HS-27A (cell line): ENCODE measurements at regions not wholly inside any gene's neighbourhood (a gene's known extent, or its start where the extent isn't known, plus 50 kb on each side); places are given as distances from the start of the nearest gene placed in this dataset.
"Not testable (repeated sequence)": the region's sequence is repeated elsewhere in the genome, so short reads cannot be mapped to it uniquely, and the experiment has no call there.

ENCODE experiments used
- DNase-seq: peaks from one replicate; pipeline ENCODE4 v3.0.0-alpha.2; 2012; ENCODE audit warnings: low read depth, missing footprints

DNA sequence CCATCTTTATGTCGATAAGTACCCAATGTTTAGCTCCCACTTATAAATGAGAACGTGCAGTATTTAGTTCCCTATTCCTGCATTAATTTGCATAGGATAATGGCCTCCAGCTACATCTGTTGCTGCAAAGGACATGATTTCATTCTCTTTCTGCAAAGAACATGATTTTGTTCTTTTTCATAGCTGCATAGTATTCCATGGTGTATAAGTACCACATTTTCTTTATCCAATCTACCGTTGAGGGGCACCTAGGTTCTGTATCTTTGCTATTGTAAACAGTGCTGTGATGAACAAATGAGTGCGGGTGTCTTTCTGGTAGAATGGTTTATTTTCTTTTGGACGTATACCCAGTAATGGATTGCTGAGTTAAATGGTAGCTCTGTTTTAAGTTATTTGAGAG is 63.0 kb downstream of the HLX start:
- no peak for DNase-seq

DNA sequence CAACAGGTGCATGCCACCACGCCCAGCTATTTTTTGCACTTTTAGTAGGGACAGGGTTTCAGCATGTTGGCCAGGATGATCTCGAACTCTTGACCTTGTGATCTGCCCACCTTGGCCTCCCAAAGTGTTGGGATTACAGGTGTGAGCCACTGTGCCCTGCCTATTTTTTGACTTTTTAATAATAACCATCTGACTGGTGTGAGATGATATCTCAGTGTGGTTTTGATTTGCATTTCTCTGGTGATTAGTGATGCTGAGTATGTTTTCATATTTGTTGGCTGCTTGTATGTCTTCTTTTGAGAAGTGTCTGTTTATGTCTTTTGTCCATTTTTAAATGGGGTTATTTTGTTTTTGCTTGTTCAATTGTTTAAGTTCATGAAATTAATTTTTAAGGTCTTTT is 63.7 kb downstream of the HLX start:
- DNase-seq = not testable (repeated sequence)

DNA sequence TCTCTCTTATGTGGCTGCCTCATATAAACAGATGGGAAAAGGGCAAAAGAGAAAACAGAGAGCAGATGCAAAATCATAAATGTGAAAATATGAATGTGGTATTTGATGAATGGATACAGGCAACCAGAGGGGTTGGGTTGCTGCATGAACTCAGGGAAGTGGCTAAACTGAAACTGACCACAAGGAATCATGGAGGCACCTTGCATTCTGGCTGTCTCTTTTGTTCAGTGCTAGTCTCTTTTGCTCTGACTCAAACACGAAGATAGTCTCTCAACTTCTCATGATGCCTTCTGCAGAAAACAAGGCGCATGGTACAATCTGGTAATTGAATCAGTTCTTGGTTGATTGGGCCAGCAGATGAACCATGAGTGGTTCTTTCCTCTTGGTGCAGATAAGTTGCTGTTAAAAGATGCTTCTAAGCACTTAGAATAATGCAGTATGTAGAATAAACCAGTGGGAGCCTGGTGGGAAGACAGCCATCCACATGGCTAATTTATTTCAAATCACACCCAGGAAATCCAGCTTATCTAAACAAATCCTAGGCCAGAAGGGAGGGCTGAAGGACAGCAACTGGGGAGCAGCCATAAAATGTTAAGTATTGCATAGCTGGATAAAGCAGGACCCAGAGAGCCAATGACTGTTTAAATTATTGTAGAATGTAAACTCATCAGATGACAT is 64.2 kb downstream of the HLX start:
- DNase-seq = no peak

DNA sequence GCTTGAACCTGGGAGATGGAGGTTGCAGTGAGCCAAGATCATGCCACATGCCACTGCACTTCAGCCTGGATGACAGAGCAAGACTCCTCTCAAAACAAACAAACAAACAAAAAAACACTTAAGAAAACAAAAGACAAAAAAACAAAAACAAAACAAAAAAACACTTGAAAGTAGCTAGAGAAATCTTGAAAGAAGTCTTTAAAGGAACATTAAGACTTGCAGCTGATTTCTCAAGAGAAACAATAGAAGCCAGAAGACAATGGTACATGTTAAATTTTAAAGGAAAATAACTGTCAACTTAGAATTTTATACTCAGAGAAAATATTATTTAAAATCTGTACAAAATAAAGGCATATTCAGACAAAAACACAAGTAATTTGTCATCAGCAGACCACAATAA is 71.3 kb downstream of the HLX start:
- DNase-seq = no peak

DNA sequence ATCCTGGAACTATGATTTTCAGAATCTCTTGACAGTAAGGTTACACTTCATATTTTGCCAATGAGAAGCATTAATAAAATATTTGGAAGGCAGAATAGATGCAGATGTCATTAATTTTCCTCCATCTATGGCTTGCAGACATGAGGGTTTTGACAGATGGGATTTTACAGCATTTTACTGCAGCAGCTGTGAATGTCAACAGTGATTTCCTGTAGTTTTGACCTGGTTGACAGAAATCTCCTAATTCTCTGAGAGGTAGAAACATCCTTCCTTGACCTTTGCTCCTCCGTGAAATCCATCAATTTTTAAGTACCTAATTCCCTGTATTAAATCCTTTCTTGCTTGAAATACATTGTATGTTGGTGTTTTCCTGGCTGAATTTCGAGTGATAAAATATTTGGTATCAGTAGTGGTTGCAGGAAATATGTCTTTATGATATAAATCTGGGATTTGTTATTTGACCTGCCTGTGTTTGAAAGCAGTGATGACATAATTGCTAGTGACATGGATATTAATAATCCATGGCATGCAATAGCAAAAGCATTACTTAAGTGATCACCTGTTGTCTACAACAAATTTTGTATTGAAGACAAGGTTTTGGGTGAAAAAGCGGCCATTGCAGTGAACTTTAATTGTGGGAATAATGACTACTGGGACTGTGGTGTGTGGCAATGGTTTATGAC is 73.9 kb downstream of the HLX start:
- no peak for DNase-seq

DNA sequence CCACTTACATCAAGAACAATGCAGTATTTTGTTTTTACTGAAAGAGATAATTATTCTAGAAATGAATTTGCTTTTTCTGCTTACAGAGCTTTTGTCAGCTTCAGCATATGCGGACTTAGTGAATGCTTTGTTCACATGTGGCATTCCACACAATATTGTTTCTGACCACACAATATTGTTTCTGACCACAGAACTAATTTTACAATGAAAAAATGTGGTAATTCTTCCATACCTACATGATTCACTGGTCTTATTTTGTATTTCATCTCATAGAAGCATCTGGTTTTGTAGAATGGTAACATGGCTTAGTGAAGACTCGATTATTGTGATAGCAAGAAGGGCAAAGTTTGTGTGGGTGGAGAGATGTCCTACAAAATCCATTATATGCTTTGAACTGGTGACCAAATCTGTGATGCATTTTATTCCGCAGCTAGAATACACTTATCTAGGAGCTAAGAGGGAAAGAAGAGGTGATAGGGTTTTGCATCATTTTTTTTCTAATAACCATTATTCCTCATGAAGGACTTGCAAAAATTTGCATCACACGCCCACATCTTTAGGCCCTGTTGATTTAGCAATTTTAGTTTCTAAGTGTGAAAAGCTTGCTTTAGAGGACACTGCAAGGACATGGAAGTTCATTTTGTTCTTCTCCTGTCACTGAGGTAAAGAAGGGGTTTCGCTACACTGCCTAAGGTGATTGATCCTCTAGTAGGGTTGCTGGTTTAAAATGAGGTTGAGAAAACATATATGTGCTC is 75.3 kb downstream of the HLX start:
- no peak for DNase-seq

DNA sequence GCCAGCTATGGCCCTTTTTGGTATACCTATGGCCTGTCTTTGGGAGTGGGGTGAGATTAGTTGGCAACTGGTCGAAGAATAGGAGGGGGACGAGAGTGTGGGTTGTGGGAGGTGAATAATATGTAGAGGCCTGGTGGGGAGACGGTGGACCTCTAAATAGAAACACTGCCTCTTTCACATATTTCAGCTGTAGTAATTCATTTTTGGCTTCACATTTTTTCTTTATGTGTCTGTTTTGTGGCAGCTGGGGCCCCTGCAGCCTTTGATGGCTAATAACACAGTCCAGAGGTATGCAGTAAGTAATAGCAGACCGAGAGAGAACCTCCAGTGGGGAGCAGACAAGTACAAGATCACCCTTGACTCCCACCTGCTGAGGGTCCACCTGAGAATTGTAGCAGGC is 75.9 kb downstream of the HLX start:
- no peak for DNase-seq

DNA sequence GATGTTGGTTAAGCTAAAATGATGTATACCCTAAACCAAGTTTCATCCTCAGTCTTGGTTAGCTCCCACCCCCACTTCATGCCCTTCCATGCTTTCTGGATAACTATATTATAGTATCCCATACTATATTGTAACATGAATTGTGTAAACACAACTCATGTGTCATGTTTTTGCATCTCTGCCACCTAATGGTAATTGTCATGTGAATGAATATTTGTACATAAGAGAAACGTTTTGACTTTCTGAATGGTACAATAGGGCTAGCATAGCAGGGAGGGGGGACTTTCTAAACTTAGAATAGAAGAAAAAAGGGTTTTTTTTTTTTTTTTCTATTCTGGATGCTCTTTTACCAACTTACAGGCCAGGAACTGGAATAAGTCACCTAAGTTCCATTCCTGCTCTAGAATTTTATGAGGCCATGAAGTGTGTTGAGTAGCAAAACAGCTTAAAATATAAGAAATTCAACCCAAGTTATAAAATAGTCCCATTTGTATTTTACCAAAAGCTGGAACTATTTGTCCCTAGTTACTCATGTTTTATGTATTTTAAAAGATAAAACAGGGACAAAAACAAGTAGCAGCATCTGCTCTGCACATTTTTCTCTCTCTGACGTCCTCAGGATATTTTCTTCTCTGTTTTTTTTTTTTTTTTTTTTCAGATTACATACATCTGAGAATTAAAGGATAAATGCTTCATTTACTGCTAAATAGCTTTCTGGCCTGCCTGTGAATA is 77.4 kb downstream of the HLX start:
- DNase-seq = no peak

DNA sequence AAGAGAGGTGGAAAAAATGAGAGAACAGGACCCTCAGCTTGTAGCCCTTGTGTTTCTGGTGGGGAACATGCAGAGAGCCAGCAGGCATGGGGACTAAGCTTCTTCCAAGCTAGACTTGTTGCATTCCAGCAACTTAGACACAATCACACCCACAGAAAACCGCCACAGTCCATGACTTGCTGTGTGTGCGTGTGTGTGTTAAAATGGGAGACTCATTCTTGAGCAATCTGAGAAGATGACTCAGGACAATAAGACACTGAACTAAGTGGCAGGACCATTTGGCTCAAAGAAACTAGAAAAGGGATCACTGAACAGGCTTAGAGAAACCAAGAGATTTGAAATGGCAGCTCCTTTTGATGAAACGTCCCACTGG is 78.0 kb downstream of the HLX start:
- peak; percentile 63 for DNase-seq

DNA sequence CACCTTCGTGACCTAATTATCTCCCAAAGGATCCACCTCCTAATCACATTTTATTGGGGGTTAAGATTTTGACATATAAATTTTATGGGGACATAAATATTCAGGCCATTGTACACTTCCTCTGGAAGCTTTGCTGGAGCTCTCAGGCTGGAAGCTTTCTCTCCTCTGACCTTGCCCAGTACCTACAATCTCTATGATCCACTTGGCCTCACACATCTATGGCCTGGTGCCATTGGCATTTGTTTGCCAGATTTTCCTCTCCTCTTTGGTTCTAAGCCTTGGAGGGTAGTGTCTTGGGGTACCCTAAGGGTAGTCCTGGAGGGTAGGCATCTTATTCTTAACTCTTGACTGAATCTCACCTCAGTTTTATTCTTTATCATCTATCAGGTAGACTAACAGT is 79.0 kb downstream of the HLX start:
- no peak for DNase-seq

DNA sequence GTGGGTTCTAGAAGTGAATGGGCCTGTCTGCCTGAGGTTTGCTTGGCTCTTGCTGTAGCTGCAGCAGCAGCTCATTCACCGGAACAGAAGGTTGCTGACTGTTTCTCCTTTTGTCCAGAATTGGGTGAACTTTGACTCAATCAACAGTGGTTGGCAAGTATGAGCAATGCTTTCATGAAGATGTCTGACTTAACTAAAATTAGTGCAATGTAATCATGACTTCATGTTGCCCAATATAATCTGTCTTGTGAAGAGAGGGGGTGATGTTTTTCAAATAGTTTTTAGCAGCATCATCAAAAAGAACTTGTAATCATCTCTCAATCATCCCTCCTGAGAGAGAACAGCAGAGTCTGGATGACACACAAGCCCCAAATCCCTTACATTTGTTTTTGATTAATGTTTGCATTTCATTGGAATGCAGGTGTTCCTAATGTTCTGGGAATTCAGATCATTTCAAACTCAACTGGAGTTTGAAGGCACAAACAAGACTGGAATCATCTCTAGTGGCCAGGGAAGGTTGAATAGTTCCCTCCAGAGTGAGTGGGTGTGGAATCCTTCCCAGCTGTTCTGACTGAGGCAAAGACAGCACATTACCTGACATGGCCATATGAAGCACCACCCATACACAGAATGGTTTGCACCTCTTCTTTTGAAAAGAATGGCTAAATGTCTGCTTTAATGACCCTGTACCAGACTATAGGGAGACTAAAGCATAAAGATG is 82.9 kb downstream of the HLX start:
- DNase-seq = peak; percentile 62

DNA sequence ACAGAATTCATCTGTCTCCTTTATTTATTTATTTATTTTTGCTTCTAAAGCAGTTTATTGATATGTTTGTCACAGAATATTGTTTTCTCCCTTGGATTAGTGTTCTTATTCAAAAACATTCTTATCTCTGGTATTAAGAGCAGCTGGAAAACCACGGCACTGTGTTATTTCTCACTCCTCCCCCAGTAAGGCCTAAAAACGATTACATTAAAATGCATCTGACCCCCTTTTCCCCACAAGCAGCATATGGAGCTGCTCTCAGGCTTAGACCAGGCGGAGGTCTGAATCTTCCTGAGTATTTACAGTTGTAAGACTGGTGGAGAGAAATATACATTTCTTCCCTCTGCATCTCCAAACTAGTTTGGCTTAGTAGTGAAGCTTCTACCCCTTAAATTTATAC is 86.8 kb downstream of the HLX start:
- no peak for DNase-seq

DNA sequence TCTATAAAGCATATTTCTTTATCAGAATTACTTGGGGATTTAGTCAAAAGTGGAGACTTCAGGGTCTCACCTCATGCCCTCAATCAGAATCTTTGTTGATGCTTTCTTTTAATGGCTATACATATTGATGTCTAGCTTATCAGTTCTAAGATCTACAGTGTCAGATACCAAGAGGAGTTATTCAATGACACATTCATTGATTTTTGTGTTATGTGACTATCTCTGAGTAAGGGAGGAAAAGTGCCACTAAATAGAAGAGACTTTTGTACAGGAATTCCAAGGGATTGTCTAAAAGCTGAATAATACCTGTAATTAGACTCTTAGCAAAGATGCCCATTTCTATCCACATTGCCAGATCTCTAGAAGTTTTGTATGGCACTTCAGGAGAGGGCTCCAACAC is 87.2 kb downstream of the HLX start:
- no peak for DNase-seq

DNA sequence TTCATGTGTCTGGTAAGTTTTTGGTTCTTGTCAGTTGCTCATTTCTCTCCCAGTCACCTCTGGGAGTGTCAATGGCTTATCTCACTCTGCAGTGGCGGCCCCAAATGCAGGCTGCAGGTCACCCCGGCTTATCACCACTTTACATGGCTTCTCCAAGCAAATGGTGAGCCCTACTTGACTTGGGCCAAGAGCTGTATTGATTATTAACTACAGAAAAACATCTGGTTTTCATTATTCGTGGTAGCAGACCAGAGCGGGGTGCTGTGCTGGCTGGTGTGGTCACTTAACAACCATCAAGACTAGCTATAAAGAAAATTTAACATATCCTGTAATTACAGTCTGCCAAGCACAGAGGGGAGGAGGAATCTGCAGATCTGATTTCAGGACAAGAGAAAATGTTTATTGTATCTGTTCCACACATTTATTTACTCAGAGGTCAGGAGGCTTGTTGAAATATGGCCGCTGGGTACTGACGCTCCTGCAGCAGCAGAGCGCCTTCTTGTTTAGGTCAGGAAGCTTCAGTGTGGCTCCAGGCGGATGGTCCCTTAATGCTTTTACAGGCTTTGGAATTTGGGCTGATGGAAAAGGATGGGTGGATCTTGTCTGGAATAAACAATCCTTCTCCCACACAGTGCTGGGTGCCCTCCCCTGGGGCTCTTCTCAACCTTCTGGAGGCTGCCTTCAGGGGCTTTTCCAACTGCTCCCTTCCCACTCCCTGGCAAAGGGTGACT is 87.8 kb downstream of the HLX start:
- no peak for DNase-seq

DNA sequence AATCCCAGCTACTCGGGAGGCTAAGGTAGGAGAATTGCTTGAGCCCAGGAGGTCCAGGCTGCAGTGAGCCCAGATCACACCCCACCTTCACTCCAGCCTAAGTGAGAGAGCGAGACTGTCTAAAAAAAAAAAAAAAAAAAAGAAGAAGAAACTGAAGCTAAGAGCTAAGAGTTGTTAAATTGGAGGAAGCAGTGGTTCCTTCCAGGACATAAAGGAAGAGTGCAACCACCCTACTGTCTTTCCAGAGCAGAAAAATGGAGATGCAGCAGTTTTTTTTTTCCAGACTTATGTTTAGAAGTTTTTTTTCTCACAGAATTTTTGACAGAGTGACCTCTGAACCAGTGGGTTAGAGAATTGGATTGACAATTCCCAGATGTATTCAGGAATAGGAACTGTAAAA is 88.7 kb downstream of the HLX start:
- no peak for DNase-seq

DNA sequence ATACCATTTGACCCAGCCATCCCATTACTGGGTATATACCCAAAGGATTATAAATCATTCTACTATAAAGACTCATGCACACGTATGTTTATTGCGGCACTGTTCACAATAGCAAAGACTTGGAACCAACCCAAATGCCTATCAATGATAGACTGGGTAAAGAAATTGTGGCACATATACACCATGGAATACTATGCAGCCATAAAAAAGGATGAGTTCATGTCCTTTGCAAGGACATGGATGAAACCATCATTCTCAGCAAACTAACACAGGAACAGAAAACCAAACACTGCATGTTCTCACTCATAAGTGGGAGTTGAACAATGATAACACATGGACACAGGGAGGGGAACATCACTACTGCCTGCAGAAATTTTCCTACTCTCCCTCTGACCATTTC is 90.0 kb downstream of the HLX start:
- DNase-seq = not testable (repeated sequence)

DNA sequence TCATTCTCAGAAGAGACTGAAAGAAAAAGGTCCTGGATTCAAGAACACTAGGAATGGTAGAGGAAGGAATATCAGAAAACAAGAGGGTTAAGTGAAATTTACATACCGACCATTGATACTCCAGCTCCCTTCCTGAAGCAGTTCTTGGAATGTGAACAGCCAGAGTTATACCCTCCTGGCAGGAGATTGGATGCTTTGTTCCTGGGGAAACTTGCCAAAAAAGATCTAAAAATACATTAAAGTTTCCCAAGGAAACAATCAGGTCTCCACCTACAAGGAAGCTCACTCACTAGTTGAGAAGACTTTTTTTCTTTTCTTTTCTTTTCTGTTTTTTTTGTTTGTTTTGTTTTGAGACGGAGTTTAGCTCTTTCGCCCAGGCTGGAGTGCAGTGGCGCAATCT is 91.1 kb downstream of the HLX start:
- DNase-seq = no peak

DNA sequence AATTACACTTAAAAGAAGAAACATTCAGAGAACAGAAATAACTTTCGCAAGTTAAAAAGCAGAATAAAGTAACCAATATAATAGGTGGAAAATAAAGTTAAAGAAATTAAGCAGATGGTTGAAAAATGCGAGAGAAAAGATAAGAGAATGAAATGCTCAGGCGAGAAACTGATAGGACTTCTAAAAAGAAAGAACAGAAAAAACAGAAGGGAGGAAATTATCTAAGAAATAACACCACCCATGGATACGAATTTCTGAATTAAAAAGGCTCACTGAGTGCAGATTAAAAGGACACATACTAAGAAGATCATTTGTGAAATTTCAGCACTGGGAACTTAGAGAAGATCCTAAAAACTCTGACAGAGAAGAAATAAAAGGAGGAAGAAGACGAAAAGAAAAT is 92.0 kb downstream of the HLX start:
- DNase-seq = no peak

DNA sequence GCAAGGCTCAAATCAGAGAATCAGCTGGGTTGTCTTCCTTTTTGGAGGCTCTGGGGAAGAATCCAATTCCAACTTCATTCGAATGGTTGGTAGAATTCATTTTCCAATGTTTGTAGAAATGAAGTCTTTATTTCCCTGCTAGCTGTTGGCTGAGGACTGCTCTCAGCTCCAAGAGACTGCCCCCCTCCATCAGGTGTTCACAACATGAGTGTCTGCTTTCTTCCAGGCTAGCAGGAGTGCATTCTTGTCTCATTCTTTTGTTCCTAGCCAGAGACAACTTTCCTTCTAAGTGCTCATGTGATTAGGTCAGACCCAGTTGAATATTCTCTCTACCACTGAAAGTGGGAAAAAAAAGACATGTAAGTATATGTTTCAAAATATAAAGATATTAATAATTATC is 95.2 kb downstream of the HLX start:
- DNase-seq = no peak

DNA sequence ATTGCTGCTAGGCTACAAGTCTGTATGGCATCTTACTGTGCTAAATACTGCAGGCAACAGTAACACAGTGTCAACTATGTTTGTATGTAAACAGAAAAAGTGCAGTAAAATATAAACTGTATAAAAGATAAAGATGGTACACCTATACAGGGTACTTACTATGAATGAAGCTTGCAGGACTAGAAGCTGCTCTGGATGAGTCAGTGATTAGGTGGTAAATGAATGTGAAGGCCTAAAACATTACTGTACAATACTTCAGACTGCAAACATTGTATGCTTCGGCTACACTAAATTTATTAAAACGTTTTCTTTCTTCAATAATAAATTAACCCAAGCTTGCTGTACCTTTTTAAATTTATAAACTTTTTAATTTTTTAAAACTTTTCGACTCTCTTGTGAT is 97.1 kb downstream of the HLX start:
- no peak for DNase-seq

DNA sequence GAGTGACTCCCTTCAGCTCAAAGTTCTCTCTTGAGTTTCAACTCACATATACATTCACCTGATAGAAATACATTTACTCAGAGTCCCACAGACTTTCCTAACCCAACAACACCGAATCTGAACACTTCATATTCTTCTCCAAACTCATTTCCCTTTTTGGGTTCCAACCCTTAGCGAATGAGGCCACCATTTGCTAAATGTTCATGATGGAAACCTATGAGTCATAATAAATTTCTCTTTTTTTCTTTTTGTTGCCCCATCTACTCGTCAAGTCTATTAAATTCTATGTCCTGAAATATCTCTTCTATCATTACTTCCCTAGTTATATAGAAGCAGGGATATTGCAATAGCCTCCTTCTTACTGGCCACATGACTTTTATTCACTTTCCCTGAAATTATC is 100.1 kb downstream of the HLX start:
- DNase-seq = no peak
